ENCODE measurements at regions not wholly inside any gene's neighbourhood (a gene's known extent, or its start where the extent isn't known, plus 50 kb on each side); places are given as distances from the start of the nearest gene placed in this dataset.
"Not testable (repeated sequence)": the region's sequence is repeated elsewhere in the genome, so short reads cannot be mapped to it uniquely, and the experiment has no call there.

DNA sequence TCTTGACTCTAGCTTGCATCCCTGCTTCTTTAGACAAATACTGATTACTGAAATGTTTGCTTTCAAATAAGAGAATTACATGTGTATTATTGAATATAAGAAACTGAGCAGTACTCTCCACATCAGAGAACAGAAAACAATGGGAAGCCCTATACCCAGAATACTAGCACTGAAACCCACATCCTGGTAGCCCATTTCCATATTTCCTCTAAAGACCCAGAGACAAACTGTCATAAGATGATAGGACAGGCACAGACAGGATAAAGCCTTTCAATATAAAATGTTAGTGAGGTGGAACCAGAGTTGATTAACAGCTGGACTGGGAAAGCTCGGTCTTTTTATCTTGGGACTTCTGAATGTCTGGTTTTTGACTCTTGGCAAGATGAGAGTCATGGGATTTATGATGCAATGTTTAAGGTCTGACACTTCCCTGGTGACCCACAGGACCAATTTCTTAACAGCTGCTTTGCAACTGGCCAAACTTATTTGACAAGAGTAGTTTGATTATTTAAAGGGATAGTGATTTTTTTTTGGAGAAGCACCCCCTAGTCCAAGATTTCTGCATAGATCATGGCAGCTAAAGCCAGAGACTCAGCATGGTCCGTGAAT, 166.9 kb upstream of the ATXN7L3B start:
- no peaks in the 10 kb centered on the region for H3K4me1 Mint-ChIP-seq
- no peak for DNase-seq
- no peak overlapping the region for H3K27ac Mint-ChIP-seq
- no peaks in the 10 kb centered on the region for H3K36me3 Mint-ChIP-seq
- peaks cover 0 to 3% (median 2%) of the 10 kb centered on the region in 3 donors for H3K27me3 Mint-ChIP-seq (ENCODE audit: low read depth in 3 of 3)
- no peaks in the 10 kb centered on the region for H3K9me3 Mint-ChIP-seq
- H3K4me3 Mint-ChIP-seq: no peak overlapping the region

DNA sequence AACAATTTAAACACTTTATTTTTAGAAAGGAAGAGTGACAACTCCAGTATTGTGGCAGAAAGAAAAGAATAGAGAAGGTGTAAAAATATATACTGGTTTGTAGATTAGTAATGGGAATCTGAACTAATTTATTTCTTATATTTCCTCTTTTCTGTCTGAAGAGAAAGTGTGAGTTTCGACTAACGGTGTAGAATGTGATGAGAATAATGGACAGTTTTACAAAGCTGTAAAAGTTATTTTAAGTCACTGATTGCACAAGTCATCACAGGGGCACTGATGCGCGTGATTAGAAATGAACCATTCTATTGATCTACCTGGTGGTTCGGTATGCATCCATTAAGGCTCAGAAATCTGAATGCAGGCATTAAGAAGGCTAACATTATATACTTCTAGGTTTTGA, 158.5 kb upstream of the ATXN7L3B start:
- no peak for DNase-seq
- Mint-ChIP-seq H3K27me3 (ENCODE audit: low read depth in 3 of 3) (peaks cover 0 to 8% (median 2%) of the 10 kb centered on the region in 3 donors), H3K4me3 (no peak overlapping the region), H3K36me3 (no peaks in the 10 kb centered on the region), H3K9me3 (peaks cover 0 to 1% (median 0%) of the 10 kb centered on the region in 6 donors), H3K4me1 (no peaks in the 10 kb centered on the region), H3K27ac (no peak overlapping the region)

DNA sequence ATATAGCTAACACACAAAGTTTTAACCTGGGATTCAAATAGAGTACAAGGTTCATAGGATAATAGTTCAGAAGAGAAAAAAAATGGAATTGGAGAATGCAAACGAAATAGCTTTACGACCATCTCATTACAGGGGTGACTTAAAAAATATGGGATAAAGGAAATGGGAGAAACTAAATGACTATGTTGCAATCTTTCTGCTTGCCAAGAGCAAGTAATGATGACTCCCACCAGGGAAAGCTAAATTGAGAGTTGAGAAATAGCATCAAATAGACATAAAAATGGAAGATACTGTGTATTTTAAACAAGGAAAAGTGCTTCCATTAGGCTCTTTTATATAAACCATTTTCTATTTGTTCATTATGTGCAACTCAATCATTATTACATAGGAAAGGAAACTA, 155.7 kb upstream of the ATXN7L3B start:
- Mint-ChIP-seq H3K27me3 (ENCODE audit: low read depth in 3 of 3) (peaks cover 1 to 8% (median 2%) of the 10 kb centered on the region in 3 donors), H3K4me1 (no peaks in the 10 kb centered on the region), H3K9me3 (peaks cover 0 to 1% (median 0%) of the 10 kb centered on the region in 6 donors), H3K4me3 (no peak overlapping the region), H3K36me3 (no peaks in the 10 kb centered on the region), H3K27ac (no peak overlapping the region)
- DNase-seq: no peak

DNA sequence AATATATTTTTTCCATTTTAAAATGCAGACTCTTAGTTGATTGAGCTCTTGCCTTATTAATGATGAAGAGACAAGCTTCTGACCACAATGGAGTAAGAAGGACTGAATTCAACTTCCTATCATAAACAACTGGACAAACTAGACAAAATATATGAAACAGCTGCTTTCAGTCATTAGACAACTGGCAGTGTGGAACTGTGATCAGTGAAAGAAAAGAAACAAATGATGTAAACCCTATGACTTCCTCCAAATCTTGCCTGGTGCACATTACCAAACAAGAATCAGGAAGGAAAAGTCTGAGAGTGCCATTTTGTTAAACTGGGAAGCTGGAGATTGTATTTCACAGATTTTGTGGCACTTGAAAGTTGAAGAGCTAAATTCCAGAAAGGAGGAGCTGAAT, 154.7 kb upstream of the ATXN7L3B start:
- Mint-ChIP-seq H3K27ac (no peak overlapping the region), H3K4me1 (no peaks in the 10 kb centered on the region), H3K27me3 (ENCODE audit: low read depth in 3 of 3) (peaks cover 1 to 6% (median 2%) of the 10 kb centered on the region in 3 donors), H3K36me3 (no peaks in the 10 kb centered on the region), H3K9me3 (peaks cover 0 to 1% (median 0%) of the 10 kb centered on the region in 6 donors), H3K4me3 (no peak overlapping the region)
- DNase-seq: no peak

DNA sequence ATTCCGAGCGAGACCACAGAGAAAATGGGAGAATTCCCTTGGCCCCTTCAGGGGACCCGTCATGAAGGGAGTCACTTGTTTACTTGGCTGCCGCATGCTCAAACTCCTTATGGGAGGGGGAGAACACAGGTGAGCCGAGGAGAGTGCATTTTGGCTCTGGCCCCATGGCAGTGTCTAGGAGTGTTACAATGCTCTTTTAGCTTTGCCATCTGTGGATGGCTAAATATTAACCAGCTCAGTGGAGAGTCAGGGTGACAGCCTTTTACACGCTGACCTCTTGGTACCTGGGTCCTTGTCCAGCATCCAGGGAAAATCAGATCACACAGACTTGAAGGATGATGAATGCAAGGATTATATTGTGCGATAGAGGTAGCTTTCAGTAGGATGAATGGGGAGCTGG, 146.4 kb upstream of the ATXN7L3B start:
- no peak for DNase-seq
- H3K36me3 Mint-ChIP-seq: no peaks in the 10 kb centered on the region
- no peak overlapping the region for H3K27ac Mint-ChIP-seq
- H3K27me3 Mint-ChIP-seq (ENCODE audit: low read depth in 3 of 3): peaks cover 2 to 9% (median 3%) of the 10 kb centered on the region in 3 donors
- H3K4me1 Mint-ChIP-seq: no peaks in the 10 kb centered on the region
- no peak overlapping the region for H3K4me3 Mint-ChIP-seq
- H3K9me3 Mint-ChIP-seq: no peaks in the 10 kb centered on the region

DNA sequence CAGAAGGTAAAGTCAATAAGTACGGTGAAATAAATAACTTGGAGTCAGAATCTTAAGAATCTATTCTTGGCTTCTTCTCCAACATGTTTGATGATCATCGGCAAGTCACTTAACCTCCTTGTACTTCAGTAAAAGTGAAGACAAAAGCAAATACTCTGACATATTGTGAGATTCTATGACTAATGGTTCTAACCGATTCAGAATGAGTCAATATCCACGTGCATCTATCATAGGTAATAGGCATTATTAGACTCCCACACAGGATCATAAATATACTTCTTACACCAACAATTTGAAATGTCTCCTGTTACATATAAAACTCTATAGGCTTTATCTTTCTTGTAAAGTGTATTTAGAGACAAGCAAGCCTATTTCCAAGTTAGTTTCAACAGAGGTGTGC, 144.4 kb upstream of the ATXN7L3B start:
- peaks cover 2 to 9% (median 5%) of the 10 kb centered on the region in 3 donors for H3K27me3 Mint-ChIP-seq (ENCODE audit: low read depth in 3 of 3)
- no peak for DNase-seq
- H3K4me3 Mint-ChIP-seq: no peak overlapping the region
- no peak overlapping the region for H3K27ac Mint-ChIP-seq
- H3K4me1 Mint-ChIP-seq: no peaks in the 10 kb centered on the region
- no peaks in the 10 kb centered on the region for H3K36me3 Mint-ChIP-seq
- no peaks in the 10 kb centered on the region for H3K9me3 Mint-ChIP-seq

DNA sequence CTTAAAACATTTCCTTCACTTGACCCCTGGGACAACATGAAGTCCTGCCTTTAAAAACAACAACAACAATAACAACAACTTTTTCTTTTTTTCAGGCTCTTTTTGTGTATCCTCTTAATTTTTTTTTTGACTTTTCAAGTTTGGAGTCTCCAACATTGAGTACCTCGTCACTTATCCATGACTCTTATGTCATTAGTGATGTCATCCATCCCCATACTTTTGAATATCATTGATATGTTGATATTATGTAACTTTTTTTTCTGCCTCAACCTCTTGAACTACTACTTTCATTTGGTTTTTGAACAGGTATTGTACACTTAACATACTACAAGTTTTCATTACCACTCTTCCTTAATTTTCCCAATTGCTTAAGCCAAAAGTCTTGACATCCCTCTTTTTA, 143.0 kb upstream of the ATXN7L3B start:
- no peak overlapping the region for H3K27ac Mint-ChIP-seq
- H3K27me3 Mint-ChIP-seq (ENCODE audit: low read depth in 3 of 3): peaks cover 2 to 9% (median 2%) of the 10 kb centered on the region in 3 donors
- no peak overlapping the region for H3K4me3 Mint-ChIP-seq
- no peaks in the 10 kb centered on the region for H3K4me1 Mint-ChIP-seq
- no peaks in the 10 kb centered on the region for H3K36me3 Mint-ChIP-seq
- no peaks in the 10 kb centered on the region for H3K9me3 Mint-ChIP-seq
- no peak for DNase-seq

DNA sequence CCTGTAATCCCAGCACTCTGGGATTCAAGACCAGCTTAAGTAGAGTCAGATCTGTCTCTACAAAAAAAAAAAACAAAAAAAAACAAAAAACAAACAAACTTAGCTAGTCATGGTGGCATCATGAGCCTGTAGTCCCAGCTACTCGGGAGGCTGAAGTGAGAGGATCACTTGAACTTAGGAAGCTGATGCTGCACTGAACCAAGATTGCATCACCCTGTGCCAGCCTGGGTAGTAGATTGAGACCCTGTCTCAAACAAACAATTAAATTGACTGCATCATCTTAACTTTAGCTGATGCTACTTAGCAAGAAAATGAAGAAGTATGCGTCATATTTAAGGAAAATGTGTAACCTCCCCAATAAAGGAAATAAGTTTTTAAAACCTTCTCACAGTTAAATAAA, 136.6 kb upstream of the ATXN7L3B start:
- DNase-seq: no peak
- no peak overlapping the region for H3K27ac Mint-ChIP-seq
- peaks cover 0 to 10% (median 2%) of the 10 kb centered on the region in 3 donors for H3K27me3 Mint-ChIP-seq (ENCODE audit: low read depth in 3 of 3)
- no peak overlapping the region for H3K4me3 Mint-ChIP-seq
- H3K9me3 Mint-ChIP-seq: peaks cover 0 to 3% (median 0%) of the 10 kb centered on the region in 6 donors
- H3K4me1 Mint-ChIP-seq: no peaks in the 10 kb centered on the region
- H3K36me3 Mint-ChIP-seq: no peaks in the 10 kb centered on the region

DNA sequence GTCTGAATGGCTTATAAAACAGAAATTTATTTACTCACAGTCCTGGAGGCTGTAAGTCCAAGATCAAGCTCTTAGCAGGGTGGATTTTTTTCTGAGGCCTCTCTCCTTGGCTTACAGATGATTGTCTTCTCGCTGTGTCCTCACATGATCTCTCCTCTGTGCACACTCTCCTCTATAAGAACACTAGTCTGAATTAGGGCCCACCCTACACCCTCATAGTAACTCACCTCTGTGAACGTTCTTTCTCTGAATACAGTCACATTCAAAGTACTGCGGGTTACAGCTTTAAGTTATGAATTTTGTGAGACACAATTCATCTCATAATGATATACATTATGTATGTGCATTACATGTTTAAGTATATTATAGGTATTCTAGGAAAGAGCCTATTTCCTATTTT, 135.7 kb upstream of the ATXN7L3B start:
- peaks cover 0 to 3% (median 0%) of the 10 kb centered on the region in 6 donors for H3K9me3 Mint-ChIP-seq
- H3K27ac Mint-ChIP-seq: no peak overlapping the region
- H3K27me3 Mint-ChIP-seq (ENCODE audit: low read depth in 3 of 3): peaks cover 0 to 9% (median 2%) of the 10 kb centered on the region in 3 donors
- no peaks in the 10 kb centered on the region for H3K36me3 Mint-ChIP-seq
- DNase-seq: no peak
- H3K4me1 Mint-ChIP-seq: no peaks in the 10 kb centered on the region
- H3K4me3 Mint-ChIP-seq: no peak overlapping the region

DNA sequence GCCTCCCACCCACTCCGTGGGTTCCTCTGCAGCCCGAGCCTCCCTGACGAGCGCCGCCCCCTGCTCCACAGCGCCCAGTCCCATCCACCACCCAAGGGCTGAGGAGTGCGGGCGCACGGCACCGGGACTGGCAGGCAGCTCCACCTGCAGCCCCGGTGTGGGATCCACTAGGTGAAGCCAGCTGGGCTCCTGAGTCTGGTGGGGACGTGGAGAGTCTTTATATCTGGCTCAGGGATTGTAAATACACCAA, 134.5 kb upstream of the ATXN7L3B start:
- H3K27me3 Mint-ChIP-seq (ENCODE audit: low read depth in 3 of 3); H3K4me1 Mint-ChIP-seq; H3K4me3 Mint-ChIP-seq; H3K36me3 Mint-ChIP-seq; H3K9me3 Mint-ChIP-seq; H3K27ac Mint-ChIP-seq; DNase-seq: not testable (repeated sequence)

DNA sequence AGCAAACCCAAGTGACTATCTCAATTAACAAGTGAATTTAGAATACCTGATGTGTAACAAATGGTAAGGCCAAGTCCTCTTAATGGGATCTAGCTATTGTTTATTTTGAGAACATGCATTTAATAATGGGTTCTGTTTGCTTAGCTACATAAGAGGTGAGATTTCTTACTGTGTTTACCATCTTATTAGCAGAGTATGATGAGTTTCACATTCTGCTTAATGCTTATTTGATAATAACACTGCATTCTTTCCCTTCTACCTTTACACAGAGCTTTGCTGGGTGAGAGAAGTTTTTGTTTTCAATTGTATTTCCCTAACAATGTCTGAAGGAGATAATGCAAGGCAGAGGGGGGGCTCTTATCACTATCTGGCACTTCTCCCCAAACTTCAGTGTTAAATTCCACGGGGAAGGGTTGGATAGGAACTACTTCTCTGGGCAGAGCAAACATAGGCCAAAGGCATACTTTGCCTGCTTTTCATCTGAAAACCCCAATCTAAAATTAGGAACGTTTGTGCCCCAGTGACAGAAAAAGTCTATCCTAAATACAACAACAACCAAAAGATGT, 129.0 kb upstream of the ATXN7L3B start:
- DNase-seq: no peak
- no peak overlapping the region for H3K4me3 Mint-ChIP-seq
- no peak overlapping the region for H3K27ac Mint-ChIP-seq
- peaks cover 0 to 9% (median 4%) of the 10 kb centered on the region in 3 donors for H3K27me3 Mint-ChIP-seq (ENCODE audit: low read depth in 3 of 3)
- H3K4me1 Mint-ChIP-seq: no peaks in the 10 kb centered on the region
- H3K9me3 Mint-ChIP-seq: no peaks in the 10 kb centered on the region
- H3K36me3 Mint-ChIP-seq: no peaks in the 10 kb centered on the region

DNA sequence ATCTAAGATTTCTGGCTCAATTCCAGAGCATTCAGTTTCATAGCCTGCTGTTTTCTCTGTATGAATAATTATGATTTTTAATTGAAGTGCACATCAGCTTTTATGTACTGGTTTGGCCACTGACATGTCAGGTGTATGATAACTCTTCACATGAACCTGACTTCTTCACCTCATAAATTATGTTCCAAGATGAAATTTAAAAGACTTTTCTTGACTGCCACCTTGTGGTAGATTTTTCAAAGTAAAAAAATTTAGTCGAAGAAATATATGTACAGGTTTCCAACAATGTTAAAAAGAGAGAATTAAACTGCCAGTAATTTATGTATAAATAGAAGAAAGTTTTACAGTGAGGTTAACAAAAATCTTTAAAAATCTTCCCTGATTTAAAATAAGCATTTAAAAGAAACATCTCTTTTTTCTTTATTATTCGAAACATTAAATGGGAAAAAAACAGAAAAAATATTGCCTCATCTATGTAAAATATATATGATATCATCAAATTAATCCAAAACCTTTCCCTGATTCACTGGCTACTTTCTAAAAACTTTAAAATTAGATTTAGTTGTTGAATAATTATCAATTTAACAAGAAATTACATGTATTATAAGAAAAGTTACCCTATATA, 124.9 kb upstream of the ATXN7L3B start:
- no peaks in the 10 kb centered on the region for H3K9me3 Mint-ChIP-seq
- DNase-seq: peak in 2 of 3 donors; percentile 12 to 14
- H3K27me3 Mint-ChIP-seq (ENCODE audit: low read depth in 3 of 3): peaks cover 0 to 6% (median 3%) of the 10 kb centered on the region in 3 donors
- H3K4me3 Mint-ChIP-seq: no peak overlapping the region
- no peak overlapping the region for H3K27ac Mint-ChIP-seq
- H3K36me3 Mint-ChIP-seq: no peaks in the 10 kb centered on the region
- no peaks in the 10 kb centered on the region for H3K4me1 Mint-ChIP-seq

DNA sequence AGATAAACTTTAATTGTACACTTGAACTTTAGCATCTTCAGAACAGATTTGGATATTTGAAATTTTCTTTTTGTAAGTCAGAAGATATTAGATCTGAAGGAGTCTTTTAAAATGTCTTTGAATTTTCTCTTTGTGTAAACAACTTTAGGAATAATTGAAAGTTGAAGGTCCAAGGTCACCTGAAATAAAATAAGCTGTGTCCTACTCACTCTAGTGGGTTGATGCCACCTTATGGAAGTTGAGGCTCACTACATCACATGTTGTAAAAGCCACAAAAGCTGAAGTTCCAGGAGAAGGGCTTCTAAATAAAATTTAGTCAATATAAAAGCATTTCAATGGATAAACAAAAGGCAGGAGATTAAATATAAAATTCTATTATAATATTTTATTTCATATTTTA, 122.0 kb upstream of the ATXN7L3B start:
- Mint-ChIP-seq H3K36me3 (no peaks in the 10 kb centered on the region), H3K9me3 (no peaks in the 10 kb centered on the region), H3K27ac (no peak overlapping the region), H3K27me3 (ENCODE audit: low read depth in 3 of 3) (peaks cover 0 to 6% (median 3%) of the 10 kb centered on the region in 3 donors), H3K4me3 (no peak overlapping the region), H3K4me1 (no peaks in the 10 kb centered on the region)
- no peak for DNase-seq

DNA sequence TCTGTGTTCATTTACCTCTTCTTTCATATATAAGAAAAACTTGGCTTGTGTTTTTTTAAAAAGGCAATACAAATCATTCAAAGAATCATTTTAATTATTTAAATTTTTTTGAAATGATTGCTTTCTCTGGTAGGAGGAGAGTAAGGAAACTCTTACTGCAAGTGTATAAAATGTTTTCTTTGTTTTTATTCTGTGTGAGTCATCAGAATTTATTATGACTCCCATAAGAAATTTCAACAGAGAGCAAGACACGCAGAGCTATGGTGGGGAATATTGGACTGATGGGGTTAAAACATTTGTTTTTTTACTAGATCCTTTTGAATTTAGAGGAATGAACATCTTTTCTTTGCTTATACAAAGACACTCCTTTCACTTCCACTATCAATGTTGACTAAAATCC, 119.1 kb upstream of the ATXN7L3B start:
- Mint-ChIP-seq H3K9me3 (no peaks in the 10 kb centered on the region), H3K27ac (no peak overlapping the region), H3K36me3 (no peaks in the 10 kb centered on the region), H3K4me3 (no peak overlapping the region), H3K27me3 (ENCODE audit: low read depth in 3 of 3) (peaks cover 0 to 2% (median 0%) of the 10 kb centered on the region in 3 donors), H3K4me1 (no peaks in the 10 kb centered on the region)
- DNase-seq: no peak

DNA sequence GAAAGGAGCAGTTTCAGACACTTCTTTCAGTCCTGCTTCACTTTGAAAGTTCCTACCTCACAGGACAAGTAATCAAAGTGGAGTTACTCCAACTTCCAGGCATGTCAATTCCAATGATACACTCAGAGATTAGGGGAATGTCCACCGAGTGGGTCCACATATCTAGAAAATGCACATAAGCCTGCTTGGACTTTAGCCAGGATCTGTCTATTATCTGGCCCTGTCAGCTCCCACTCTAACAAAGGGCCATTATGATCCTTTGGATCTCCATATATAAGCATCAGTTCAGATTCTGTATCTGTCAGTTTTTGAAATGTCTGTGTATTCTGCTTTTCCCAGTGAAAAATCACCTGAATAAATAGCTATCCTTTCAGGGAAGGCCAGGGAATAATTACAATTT, 112.9 kb upstream of the ATXN7L3B start:
- DNase-seq: no peak
- no peaks in the 10 kb centered on the region for H3K9me3 Mint-ChIP-seq
- H3K27ac Mint-ChIP-seq: no peak overlapping the region
- peaks cover 0 to 3% (median 0%) of the 10 kb centered on the region in 3 donors for H3K27me3 Mint-ChIP-seq (ENCODE audit: low read depth in 3 of 3)
- H3K36me3 Mint-ChIP-seq: no peaks in the 10 kb centered on the region
- H3K4me3 Mint-ChIP-seq: no peak overlapping the region
- no peaks in the 10 kb centered on the region for H3K4me1 Mint-ChIP-seq
